ENCODE measurements at regions not wholly inside any gene's neighbourhood (a gene's known extent, or its start where the extent isn't known, plus 50 kb on each side); places are given as distances from the start of the nearest gene placed in this dataset.

DNA sequence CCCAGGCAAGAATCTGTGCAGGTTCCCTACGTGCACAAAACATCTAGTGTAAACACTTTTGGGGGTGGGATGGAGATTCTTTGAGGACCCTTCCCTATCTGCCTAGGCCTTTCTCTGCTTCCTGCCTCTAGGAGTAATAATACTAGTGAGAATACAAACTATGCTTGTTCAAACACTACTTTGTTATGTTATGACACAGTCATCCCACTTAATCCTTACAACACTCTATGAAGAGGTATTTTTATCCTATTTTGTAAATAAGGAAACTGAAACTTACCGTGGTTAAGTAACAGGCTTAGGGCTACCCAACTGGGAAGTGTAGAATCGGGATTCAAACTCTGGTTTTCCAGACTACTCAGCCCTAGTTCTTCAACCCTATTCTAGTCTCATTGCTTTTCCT is 96.5 kb downstream of the KCNA5 start (continued):
- TF ChIP-seq RCOR1 (IDR thresholded peaks at IDR 0.05; ENCODE audit: low read length) (no peak), GATA2 (CRISPR knock-in tag; IDR thresholded peaks at IDR 0.05) (no peak), FOXM1 (IDR thresholded peaks at IDR 0.05; ENCODE audit: low read depth) (no peak)

DNA sequence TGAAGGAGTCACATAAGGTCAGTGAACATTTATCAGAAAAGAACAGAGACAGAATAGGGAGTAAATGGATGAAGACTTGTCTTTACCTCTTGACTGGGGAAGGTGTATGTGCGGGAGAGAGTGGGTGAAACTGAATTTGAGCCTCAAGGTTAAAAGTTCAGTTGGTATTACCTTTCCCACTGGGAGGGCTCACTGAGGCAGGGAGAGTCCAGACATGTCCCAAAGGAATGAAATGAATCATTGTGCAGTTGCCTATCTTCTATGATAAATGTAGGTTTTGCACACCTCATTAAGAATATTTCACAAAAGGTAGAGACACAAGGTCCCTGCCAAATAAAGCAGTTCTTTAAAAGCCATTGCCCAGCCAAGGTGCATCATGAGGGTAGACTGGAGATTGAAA is 105.2 kb downstream of the KCNA5 start:
- no peaks in the 10 kb centered on the region for H3K79me2 ChIP-seq (ENCODE audit: insufficient read depth)
- no peaks in the 10 kb centered on the region for H4K20me1 ChIP-seq (ENCODE audit: insufficient read depth)
- no peak overlapping the region for H2AFZ ChIP-seq (ENCODE audit: low read depth)
- no peak overlapping the region for H3K4me2 ChIP-seq
- DNase-seq, result no peak
- ChIA-PET CTCF (no interaction called here), POLR2A (no interaction called here)
- H3K4me3 ChIP-seq (ENCODE audit: low read depth in 2 of 2, low read length in 1 of 2), result no peak overlapping the region
- no peaks in the 10 kb centered on the region for H3F3A ChIP-seq (replicated peaks; ENCODE audit: insufficient read depth)
- H3K9me2 ChIP-seq, result no peaks in the 10 kb centered on the region
- no peak for TF ChIP-seq FOSL2 (IDR thresholded peaks at IDR 0.05; ENCODE audit: borderline replicate concordance, low read depth)
- TF ChIP-seq, protein P1, sequence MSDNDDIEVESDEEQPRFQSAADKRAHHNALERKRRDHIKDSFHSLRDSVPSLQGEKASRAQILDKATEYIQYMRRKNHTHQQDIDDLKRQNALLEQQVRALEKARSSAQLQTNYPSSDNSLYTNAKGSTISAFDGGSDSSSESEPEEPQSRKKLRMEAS (IDR thresholded peaks at IDR 0.05; ENCODE audit: low read depth), result no peak
- H3K9me3 ChIP-seq, result no peaks in the 10 kb centered on the region
- H3K9ac ChIP-seq, result no peak overlapping the region
- WGBS (ENCODE audit: low lambda C conversion rate), result 69% methylated on average over 1 of the region's 1 CpG
- no peaks in the 10 kb centered on the region for H3K4me1 ChIP-seq (ENCODE audit: control insufficient read depth in 1 of 2, insufficient read depth in 2 of 2, low read depth in 1 of 2, low read length in 1 of 2)
- no peaks in the 10 kb centered on the region for H3K36me3 ChIP-seq (replicated peaks in 1 of 2; ENCODE audit: control insufficient read depth in 1 of 2, insufficient read depth in 2 of 2, low read length in 1 of 2)
- H3K27ac ChIP-seq (ENCODE audit: low read depth in 2 of 2, low read length in 1 of 2), result no peak overlapping the region
- no peaks in the 10 kb centered on the region for H3K27me3 ChIP-seq (ENCODE audit: insufficient read depth)

DNA sequence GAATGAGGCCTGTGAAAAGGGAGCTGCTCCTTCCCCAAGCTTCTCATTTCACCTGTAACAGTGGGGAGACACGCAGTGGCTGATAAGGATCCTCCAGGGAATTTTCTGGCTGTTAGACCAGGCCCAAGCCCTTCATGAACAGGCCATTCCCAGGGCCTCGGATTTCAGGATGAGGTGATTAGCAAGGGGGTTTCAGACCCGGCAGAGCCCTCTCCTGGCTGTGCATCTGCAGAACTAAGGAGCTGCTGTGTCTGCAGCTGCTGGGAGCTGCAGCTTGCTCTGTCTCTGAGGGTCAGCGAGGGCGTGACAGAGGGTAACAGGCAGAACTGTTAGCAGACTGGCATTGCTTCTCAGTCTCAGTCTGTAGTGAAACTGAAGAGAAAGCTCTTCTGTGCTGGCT is 110.4 kb downstream of the KCNA5 start:
- Histone ChIP-seq H3K4me3 (ENCODE audit: low read depth in 2 of 2, low read length in 1 of 2) (no peak overlapping the region), H3K9me3 (no peaks in the 10 kb centered on the region), H4K20me1 (ENCODE audit: insufficient read depth) (no peaks in the 10 kb centered on the region), H3K27me3 (ENCODE audit: insufficient read depth) (no peaks in the 10 kb centered on the region), H3K79me2 (ENCODE audit: insufficient read depth) (no peaks in the 10 kb centered on the region), H3K9ac (no peak overlapping the region), H3K27ac (ENCODE audit: low read depth in 2 of 2, low read length in 1 of 2) (no peak overlapping the region), H3F3A (replicated peaks; ENCODE audit: insufficient read depth) (no peaks in the 10 kb centered on the region), H3K4me2 (no peak overlapping the region), H3K4me1 (ENCODE audit: control insufficient read depth in 1 of 2, insufficient read depth in 2 of 2, low read depth in 1 of 2, low read length in 1 of 2) (no peaks in the 10 kb centered on the region), H3K36me3 (replicated peaks in 1 of 2; ENCODE audit: control insufficient read depth in 1 of 2, insufficient read depth in 2 of 2, low read length in 1 of 2) (no peaks in the 10 kb centered on the region), H2AFZ (ENCODE audit: low read depth) (no peak overlapping the region), H3K9me2 (no peaks in the 10 kb centered on the region)
- CTCF ChIA-PET, result interaction anchor here (0.6 to 1.6 kb wide), 5 partner anchors 19 to 127 kb away, joined by 3 to 4 read pairs (median 3); no protein-coding TSS in a partner anchor
- no peak for TF ChIP-seq TEAD4 (IDR thresholded peaks at IDR 0.05; ENCODE audit: borderline replicate concordance, insufficient read depth)
- TF ChIP-seq, protein P2, sequence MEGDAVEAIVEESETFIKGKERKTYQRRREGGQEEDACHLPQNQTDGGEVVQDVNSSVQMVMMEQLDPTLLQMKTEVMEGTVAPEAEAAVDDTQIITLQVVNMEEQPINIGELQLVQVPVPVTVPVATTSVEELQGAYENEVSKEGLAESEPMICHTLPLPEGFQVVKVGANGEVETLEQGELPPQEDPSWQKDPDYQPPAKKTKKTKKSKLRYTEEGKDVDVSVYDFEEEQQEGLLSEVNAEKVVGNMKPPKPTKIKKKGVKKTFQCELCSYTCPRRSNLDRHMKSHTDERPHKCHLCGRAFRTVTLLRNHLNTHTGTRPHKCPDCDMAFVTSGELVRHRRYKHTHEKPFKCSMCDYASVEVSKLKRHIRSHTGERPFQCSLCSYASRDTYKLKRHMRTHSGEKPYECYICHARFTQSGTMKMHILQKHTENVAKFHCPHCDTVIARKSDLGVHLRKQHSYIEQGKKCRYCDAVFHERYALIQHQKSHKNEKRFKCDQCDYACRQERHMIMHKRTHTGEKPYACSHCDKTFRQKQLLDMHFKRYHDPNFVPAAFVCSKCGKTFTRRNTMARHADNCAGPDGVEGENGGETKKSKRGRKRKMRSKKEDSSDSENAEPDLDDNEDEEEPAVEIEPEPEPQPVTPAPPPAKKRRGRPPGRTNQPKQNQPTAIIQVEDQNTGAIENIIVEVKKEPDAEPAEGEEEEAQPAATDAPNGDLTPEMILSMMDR (IDR thresholded peaks at IDR 0.05), result no peak
- TF ChIP-seq GATA2 (CRISPR knock-in tag; IDR thresholded peaks at IDR 0.05), result no peak
- DNase-seq, result no peak
- 79% methylated on average over 3 of the region's 5 CpGs for WGBS (ENCODE audit: low lambda C conversion rate)
- POLR2A ChIA-PET, result no interaction called here

DNA sequence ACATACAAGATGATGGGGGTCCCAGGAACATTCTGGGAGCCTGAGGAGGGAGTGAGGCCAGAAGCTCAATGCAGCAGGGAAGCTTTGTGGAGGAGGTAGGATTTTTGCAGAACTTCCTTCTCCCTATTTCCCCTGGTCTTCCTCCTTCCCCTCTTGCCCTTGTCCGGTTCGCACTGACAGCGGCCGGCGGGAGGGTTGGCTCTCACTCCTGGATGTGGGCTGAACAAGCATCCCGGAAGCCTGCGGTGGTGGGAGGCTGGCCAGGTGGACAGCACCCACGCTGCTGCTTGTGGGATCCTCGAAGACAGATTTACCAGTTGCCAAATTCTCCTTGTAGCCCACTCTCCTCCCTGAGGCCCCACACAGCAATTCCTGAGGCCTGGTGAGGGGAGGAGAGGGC is 112.2 kb downstream of the KCNA5 start:
- TF ChIP-seq YY1 (IDR thresholded peaks at IDR 0.05; ENCODE audit: low read depth) (no peak), RAD21 (IDR thresholded peaks at IDR 0.05; ENCODE audit: low read length) (no peak), SMC3 (IDR thresholded peaks at IDR 0.05; ENCODE audit: low read depth, low read length) (no peak), FOSL2 (IDR thresholded peaks at IDR 0.05; ENCODE audit: borderline replicate concordance, low read depth) (no peak), MEF2A (IDR thresholded peaks at IDR 0.05; ENCODE audit: borderline replicate concordance, low read depth) (no peak), JUND (IDR thresholded peaks at IDR 0.05) (no peak)
- TF ChIP-seq, protein P3, sequence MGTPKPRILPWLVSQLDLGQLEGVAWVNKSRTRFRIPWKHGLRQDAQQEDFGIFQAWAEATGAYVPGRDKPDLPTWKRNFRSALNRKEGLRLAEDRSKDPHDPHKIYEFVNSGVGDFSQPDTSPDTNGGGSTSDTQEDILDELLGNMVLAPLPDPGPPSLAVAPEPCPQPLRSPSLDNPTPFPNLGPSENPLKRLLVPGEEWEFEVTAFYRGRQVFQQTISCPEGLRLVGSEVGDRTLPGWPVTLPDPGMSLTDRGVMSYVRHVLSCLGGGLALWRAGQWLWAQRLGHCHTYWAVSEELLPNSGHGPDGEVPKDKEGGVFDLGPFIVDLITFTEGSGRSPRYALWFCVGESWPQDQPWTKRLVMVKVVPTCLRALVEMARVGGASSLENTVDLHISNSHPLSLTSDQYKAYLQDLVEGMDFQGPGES (IDR thresholded peaks at IDR 0.05; ENCODE audit: low read depth, low read length), result no peak
- TF ChIP-seq, protein P1 (IDR thresholded peaks at IDR 0.05; ENCODE audit: low read depth), result no peak
- TF ChIP-seq, protein P4, sequence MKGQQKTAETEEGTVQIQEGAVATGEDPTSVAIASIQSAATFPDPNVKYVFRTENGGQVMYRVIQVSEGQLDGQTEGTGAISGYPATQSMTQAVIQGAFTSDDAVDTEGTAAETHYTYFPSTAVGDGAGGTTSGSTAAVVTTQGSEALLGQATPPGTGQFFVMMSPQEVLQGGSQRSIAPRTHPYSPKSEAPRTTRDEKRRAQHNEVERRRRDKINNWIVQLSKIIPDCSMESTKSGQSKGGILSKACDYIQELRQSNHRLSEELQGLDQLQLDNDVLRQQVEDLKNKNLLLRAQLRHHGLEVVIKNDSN (IDR thresholded peaks at IDR 0.05; ENCODE audit: borderline replicate concordance, low read depth), result no peak
- no peaks in the 10 kb centered on the region for H3K79me2 ChIP-seq (ENCODE audit: insufficient read depth)
- H3K4me2 ChIP-seq, result no peak overlapping the region
- no peak overlapping the region for H3K9ac ChIP-seq
- no peaks in the 10 kb centered on the region for H3K9me2 ChIP-seq
- no peaks in the 10 kb centered on the region for H3K27me3 ChIP-seq (ENCODE audit: insufficient read depth)
- H3K9me3 ChIP-seq, result no peaks in the 10 kb centered on the region
- no peak overlapping the region for H2AFZ ChIP-seq (ENCODE audit: low read depth)
- WGBS (ENCODE audit: low lambda C conversion rate), result 49% methylated on average over 3 of the region's 9 CpGs
- no peaks in the 10 kb centered on the region for H3K36me3 ChIP-seq (replicated peaks in 1 of 2; ENCODE audit: control insufficient read depth in 1 of 2, insufficient read depth in 2 of 2, low read length in 1 of 2)
- no peak overlapping the region for H3K4me3 ChIP-seq (ENCODE audit: low read depth in 2 of 2, low read length in 1 of 2)
- ChIA-PET CTCF (no interaction called here), POLR2A (no interaction called here)
- no peaks in the 10 kb centered on the region for H3K4me1 ChIP-seq (ENCODE audit: control insufficient read depth in 1 of 2, insufficient read depth in 2 of 2, low read depth in 1 of 2, low read length in 1 of 2)
- DNase-seq, result no peak
- H3K27ac ChIP-seq (ENCODE audit: low read depth in 2 of 2, low read length in 1 of 2), result no peak overlapping the region
- H3F3A ChIP-seq (replicated peaks; ENCODE audit: insufficient read depth), result no peaks in the 10 kb centered on the region
- H4K20me1 ChIP-seq (ENCODE audit: insufficient read depth), result no peaks in the 10 kb centered on the region
